GM19372 (cell line): ENCODE measurements at regions not wholly inside any gene's neighbourhood (a gene's known extent, or its start where the extent isn't known, plus 50 kb on each side); places are given as distances from the start of the nearest gene placed in this dataset.
"Not testable (repeated sequence)": the region's sequence is repeated elsewhere in the genome, so short reads cannot be mapped to it uniquely, and the experiment has no call there.

Experiments used
- ATAC-seq: cut with Tn5 transposase; IDR thresholded peaks from one replicate; pipeline ENCODE4 v1.9.1; 2021; ENCODE audit warnings: mild to moderate bottlenecking, low read depth, moderate library complexity; ENCODE audit not compliant: unreplicated experiment

DNA sequence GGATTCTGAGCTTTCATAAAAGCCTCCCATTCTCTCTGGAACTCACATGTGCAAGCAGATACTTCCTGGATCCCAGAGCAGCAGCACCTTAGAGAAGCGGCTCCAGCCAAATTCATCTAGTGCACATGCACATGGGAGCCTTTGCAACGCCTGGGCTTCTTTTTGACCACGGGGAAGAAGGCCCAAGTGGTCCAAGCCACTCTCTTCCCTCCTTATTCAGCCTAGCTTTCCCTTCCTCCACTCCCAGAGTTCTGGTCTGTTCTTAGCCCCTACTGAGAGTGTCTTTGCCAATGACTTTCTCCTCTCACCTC, 118.7 kb downstream of the ZNF365 start:
- no peak for ATAC-seq

DNA sequence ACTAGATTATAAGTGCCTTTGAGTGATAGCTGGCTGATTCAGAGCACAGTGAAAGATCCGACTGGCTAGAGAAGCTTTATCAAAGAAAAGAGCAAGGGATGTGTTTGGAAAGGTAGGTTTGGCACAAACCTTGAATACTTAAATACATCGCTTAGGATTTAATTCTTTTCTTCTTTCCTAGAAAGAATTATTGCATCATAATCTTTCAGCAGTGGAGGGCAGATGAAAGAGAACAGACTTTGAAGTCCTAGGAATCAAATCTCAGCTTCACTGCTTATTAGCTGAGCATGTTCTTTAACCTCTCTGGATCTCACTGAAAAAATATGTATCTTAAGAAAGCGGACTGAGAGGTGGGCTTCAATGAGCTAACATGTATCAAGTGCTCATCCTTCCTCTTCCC, 122.8 kb downstream of the ZNF365 start:
- ATAC-seq = no peak

DNA sequence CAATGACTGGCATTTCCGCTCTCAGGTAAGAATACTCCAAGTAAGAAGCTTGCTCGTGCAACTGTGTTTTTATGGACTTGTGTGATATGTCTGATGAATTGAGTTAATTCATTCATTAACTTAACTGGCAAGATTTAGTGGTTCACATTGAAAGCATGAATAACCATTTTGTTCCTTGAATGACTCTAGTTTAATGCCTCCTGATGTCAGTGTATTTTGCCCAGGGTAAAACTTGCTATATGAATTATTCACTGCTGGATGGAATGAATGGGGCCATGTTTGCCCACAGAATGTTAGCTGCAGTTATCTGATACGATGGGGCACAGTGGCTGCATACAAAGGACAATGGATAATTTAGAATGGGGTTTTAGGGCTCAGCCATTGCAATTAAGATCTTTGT, 124.1 kb downstream of the ZNF365 start:
- ATAC-seq = no peak

DNA sequence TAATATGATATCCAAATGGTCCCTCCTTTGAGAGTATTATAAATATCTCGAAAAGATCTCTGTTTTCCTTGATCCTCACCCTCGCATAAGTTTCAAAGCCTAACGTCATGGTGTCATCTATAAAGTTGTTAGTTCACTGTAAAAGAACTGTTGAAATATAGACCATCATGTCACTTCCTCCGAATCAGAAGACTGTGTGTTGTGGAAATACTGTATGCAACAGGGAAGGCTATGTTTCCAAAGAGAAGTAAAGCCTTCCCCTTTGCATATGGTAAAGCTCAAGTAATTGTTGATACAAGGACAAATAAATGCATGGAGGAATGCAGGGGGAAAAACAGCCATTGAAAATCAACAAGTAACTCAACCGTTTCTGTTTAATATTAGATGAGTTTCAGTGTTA, 125.9 kb downstream of the ZNF365 start:
- ATAC-seq = not testable (repeated sequence)

DNA sequence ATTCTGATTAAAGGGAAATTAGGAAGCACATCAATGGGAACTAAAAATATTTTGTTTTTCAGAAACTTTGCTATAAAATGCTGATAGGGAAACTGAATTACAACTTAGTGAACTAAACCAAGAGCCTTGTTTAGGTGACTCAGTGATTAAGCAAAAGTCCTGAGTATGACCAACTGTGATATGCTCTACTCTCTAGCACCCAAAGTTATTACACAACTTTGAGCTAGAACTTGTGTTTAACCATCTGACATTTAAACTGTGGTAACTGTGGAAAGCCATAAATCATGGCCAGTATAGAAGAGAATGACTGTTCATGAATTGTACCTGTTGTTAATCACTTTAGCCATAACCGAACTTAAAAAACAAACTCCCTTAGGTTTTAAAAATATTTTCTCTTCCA, 127.4 kb downstream of the ZNF365 start:
- ATAC-seq = no peak

DNA sequence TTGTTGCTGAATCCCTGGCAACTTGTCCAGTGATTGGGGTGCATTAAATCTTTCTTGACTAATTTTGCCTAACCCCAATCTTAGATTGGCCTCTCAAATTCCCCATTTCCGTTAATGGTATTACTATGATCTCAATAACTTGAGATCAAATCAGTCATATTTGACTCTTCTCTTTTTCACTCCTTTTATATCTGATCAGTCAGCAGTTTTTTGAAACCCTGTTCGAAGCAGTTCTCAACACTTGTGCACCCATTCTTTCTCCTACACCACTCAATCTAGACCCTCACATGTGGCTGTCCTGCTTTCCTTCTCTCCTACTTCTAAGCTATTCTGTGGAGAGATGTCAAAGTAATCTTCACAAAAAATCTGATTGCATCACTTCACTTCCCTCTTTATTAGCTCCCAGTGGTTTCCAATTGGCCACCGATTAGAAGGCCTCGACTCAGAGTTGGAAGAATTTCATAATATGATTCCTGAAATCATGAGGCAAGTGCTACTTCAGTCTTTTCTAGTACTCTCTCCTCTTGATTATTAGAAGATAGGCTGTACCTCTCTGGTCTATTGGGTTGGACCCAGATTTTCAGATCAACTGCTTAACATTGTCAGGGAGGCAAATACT, 128.9 kb downstream of the ZNF365 start:
- no peak for ATAC-seq

DNA sequence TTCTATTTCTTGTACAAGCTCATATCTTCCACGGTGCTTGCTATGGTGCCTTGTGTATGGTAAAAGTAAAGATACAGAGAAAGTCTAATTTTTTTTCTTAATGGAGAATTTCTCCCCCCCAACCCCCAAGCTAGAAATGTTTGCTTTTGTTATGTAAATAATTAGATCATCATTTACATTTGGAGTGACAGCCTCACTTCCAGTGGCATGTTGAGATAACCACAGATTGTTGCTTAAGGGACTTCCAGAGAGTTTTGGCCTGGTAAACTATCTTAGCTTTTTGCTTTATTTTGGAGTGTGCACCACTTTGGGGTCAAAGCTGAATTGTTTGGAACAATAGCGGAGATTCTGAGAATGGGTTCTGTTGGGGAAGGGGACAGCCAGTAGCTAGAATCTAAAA, 129.7 kb downstream of the ZNF365 start:
- ATAC-seq = no peak

DNA sequence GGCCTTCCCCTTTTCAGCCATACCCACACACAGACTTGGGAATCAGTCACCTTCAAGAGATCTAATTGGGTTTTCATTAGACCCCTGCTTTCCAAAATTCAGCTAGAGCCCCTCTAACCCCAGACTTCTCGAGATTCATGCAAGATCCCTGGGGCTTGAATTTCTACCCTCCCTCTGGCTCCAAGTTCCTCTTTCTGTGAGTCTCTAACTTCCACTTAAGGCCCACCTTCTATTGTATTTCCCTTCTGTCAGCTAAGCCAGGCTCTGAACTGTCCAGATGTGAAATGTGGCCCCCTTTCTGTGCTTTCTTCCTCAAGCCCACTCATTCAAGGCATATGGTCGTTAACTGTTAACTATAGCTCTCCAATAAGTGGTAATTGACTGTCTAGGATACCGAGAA, 132.2 kb downstream of the ZNF365 start:
- ATAC-seq = no peak

DNA sequence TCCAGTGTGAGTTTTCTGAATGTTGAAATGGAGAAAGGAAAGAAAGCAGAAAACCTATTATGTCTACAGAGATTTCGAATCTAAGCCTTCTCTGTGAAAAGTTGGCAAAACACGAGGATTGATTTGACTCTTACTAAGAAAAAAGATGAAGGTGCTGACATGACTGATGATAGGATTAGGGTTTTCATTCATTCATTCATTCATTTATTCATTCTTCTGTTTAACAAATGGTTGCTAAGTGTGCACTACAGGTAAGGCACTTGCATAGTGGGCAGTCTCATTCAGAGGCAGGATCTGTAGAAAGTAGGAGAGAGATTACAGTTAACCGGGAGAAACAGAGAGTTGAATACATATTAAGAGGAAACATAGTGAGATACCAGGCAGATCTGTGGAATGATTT, 137.1 kb downstream of the ZNF365 start:
- ATAC-seq = peak; percentile 30

DNA sequence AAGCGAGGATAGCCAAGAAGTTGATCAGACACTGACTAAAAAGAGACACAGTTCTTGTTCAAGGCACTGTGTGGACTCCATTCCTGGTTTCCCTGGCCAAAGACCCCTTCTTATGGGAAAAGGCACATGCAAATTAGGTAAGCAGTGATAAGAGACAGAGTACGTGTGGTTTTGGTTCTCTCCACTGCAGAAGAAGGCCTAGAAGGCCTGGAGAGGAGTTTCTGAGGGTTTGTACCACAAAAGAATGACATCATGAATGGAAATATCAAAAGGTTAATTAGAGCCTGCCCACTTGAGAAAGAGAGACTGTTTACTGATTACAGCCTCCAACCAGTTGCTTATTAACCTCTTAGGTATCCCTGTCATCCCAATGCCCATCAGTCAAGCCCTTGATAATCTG, 137.5 kb downstream of the ZNF365 start:
- peak; percentile 93 for ATAC-seq

DNA sequence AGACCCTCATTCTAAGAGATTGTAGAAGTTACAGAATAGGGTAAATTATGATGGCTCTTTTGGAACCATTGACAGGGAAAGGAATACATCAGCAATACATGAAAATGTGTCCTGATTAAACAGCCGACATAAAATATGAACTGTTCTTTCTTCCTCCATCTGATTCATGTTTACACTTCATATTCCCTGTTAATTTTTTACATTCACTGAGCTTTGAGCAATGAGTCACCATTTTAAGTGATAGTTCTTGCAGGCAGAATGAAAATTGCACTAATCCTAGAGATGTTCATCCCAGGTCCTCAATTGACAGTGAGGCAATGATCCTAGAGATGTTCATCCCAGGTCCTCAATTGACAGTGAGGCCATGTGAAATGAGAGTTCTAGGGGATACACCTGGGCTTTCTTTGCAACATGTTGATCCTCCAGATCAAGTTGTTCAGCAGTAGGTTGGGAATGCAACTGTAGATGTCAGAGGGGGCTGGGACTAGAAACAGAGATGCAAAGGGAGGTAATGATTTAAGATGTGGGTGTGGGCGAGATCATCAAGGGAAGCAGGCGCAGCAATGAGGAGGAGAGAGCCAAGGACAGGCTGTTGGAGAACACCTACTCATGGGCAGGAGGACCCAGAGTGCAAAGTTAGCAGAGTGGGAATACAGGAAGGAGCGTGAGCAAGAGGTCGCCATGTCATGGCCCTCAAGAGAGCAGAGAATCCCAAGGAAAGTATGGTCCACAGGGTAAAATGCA, 138.7 kb downstream of the ZNF365 start:
- ATAC-seq = no peak

DNA sequence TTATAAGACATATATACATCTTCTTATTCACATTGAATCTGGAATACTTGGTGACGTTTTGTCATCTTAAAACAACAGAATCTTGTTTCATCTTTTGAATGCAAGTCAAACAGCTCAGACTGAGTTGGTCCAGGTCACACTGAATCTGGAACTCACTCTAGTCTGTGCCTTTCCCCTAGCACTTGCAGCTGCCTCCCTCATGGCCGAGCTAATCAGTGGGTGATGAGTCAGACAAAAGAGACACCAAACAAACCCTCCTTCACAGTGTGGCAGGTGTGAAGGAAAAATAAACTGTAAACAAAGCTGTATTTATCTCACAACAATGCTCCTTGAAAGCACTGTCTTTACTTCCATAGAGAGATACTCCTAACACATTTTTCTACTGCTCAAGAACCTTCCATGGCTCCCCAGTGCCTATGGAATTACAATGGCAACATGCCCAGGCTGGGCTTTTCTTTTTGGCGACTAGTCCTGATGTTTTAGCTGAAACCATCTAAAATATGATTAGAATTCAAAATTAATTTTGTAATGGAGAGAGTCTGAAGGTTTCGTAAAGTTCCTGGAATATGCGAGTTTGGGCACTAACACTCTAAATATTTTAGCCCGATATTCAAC, 140.0 kb downstream of the ZNF365 start:
- no peak for ATAC-seq

DNA sequence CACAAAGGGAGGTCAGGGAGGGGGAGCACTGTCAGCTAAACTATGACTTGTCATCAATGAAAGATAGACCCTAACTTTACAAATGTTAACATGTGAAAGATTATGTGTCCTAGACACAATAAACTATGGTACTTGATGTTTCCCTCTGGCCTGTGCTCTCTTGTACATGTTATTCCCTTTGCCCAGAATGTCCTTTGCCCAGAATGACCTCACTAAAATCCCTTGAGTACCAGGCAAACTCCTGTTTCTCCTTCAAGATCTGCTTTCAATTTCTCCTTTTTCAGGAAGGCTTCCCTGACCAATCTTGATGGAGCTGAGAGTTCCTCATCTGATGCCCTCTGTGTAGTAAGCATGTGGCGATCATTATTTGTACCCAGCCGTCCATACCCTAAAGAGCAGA, 143.1 kb downstream of the ZNF365 start:
- ATAC-seq = no peak

DNA sequence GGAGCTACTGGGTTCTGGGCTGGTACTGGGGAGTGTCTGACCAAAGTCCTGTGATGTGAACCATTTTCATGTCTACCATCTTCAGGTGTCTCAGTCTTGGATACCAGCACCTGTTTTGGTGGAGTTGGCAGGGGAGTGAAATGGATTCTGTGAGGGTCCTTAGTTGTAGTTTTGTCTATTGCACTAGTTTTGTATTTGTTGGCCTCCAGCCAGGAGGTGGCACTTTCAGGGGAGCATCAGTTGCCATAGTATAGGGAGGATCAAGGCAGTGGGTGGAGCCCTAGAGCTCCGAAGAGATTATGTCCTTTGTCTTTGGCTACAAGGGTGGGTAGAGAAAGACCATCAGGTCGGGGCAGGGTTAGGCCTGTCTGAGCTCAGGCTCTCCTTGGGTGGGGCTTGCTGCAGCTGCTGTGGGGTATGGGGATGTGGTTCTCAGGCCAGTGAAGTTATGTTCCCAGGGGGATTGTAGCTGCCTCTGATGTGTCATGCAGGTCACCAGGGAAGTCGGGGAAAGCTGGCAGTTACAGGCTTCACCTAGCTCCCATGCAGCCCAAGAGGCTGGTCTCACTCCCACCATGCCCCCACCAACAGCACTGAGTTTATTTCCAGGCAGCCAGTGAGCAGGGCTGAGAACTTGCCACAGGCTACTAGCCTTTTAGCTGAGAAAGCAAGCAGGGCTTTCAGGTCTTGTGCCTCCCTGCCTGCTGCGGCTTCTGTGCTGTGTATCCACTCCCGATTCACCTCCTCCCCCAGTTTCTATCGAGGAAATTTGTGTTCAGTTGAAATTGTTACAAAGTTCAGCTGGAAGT, 153.1 kb downstream of the ZNF365 start:
- peak; percentile 38 for ATAC-seq

DNA sequence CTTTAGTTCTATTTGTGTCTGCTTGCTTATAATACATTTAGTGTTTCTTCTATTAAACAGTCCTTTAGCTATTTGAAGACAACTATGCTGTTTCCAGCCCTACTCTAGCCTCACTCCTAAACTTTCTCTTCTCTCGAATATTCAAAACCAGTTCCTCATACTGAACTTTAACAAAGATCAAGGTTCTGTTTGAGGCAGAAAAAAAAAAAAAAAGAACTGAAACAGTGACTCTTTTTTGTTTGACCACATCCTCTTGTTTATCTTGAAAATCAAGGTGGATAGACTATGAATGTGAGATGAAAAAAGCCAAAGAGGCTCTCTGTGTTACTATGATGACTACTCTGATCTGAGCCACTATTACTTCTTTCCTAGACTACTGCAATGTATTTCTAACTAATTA, 154.3 kb downstream of the ZNF365 start:
- ATAC-seq = peak; percentile 90

DNA sequence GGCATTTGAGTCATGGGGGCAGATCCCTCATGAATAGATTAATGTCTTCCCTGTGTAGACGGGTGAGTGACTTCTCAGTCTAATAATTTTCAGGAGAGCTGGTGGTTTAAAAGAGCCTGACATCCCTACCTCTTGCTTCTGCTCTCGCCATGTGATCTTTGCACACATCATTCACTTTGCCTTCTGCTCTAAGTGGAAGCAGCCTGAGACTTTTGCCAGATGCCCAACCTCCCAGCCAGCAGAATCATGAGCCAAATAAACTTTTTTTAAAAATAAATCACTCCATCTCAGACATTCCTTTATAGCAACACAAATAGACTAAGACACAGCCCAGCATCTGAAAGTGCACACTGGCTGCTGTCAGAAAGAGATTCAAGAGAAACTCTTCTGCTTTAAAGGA, 155.2 kb downstream of the ZNF365 start:
- no peak for ATAC-seq

DNA sequence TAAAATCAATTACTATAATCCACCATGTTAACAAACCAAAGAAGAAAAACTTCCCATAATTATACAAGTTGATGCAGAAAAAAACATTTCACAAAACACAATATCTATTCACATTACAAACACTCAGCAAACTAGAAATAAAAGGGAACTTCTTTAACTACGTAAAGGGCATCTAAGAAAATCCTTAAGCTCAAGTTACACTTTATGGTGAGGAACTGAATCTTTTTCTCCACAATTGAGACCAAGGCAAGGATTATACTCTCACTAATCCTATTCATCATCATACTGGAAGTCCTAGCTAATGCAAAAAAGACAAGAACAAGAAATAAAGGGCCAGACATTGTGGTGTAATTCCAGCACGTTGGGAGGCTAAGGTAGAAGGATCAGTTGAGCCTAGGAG, 159.9 kb downstream of the ZNF365 start:
- no peak for ATAC-seq

DNA sequence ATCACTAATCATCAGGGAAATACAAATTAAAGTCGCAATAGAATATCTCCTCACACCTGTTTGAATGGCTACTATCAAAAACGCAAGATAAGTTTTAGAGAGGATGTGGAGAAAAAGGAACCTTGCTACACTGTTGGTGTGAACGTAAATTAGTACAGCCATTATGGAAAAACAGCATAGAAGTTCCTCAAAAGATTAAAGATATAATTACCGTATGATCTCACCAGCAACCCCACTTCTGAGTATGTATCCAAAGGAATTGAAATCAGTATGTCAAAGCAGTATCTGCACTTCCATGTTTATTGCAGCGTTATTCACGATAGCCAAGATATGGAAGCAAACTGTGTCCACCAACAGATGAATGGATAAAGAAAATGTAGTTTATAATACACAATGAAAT, 164.4 kb downstream of the ZNF365 start:
- ATAC-seq = no peak

DNA sequence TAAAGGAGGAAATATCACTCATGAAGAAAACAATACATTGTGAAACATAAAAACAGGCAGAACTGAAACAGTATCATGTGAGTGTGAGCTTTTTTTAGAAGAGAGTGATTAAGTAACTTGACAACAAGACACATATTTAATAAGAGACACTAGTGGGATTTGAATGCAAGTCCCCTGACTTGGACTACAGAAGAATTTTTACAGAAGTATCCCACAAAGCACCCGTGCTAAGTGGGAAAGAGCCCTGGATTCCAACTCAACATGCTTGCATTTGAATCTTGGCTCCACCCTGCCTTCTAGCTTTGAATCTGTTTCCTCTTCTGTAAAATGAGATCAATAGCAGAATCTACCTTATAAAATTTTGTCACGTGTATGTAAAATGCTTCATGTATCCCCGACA, 166.2 kb downstream of the ZNF365 start:
- ATAC-seq = no peak

DNA sequence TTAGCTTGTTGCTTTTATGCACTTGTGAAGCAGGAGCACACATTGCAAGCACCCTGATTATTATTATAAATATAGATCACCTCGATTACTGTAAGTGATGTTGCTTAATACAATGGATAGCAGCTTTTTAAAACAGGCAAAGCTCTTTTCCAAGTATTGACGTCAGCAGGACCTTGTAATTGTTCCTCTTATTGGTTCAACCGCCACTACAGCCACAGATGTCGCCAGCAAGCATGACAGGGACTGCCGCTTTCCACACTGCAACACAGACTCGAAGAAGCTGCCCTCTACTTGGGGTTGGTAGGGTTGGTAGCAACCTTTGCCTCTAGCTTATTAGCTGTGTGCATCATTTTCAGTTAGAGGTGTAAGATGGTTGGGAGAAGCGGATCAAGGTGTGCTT, 167.6 kb downstream of the ZNF365 start:
- no peak for ATAC-seq

DNA sequence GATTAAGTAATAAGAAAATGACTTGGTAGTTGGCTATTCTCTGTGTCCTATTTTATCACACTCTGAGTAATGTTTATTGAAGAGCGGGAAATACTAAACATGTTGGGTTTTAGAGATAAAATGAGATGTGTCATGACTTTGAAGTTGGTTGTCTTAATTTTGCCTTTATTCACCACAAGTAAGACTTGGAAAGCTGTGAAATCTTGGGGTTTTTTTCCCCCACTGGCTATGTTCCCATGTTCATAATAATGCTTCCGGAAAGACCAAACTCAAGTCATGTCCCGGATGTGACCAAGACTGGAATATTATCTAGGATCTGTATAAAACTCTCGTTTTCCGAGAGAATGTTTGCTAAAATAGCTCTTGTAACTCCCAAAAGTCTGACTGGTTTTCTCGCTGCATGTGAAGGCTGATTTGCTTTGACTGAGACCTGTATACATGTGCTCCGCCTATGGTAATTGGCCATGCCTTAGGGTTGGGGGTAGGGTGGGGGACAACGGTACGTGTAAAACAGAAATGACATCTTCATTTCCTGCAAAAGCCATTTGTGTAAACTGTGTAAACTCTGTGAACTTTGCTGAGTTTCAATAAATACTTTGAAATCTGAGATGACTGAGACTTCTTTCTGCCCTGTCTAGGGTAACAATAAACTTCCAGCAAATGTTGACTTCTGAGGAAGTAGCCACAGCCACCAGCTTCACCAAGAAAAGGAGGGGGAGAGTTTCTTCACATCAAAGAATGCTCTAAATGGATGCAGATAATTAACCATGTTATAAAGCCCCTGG, 169.6 kb downstream of the ZNF365 start:
- no peak for ATAC-seq
